HFFc6 (cell line): ENCODE measurements at regions not wholly inside any gene's neighbourhood (a gene's known extent, or its start where the extent isn't known, plus 50 kb on each side); places are given as distances from the start of the nearest gene placed in this dataset.

Experiments
- DNase-seq: peaks from one replicate; pipeline ENCODE4 v3.0.0-alpha.2; 2018
- H3K27ac Mint-ChIP-seq: 2 replicates; pipeline ENCODE4 v1.8.0; 2020; ENCODE audit warnings: mild to moderate bottlenecking, mixed read lengths
- H3K27me3 Mint-ChIP-seq: 2 replicates; pipeline ENCODE4 v1.8.0; 2021; ENCODE audit warnings: mild to moderate bottlenecking, moderate library complexity, mixed read lengths; ENCODE audit not compliant: insufficient read depth
- H3K36me3 Mint-ChIP-seq: 2 replicates; pipeline ENCODE4 v1.8.0; 2021; ENCODE audit warnings: low read depth, mixed read lengths
- H3K4me1 Mint-ChIP-seq: 2 replicates; pipeline ENCODE4 v1.8.0; 2020; ENCODE audit warnings: low read depth, mixed read lengths
- H3K4me3 Mint-ChIP-seq: 2 replicates; pipeline ENCODE4 v1.8.0; 2020; ENCODE audit warnings: mild to moderate bottlenecking, moderate library complexity, mixed read lengths
- H3K9me3 Mint-ChIP-seq: 2 replicates; pipeline ENCODE4 v1.8.0; 2020; ENCODE audit warnings: mild to moderate bottlenecking, mixed read lengths
- TF ChIP-seq, protein P1 (sequence below): fragments of 200-600 bp; sonication (generic); IDR thresholded peaks from 2 replicates; pipeline ENCODE4 v1.5.0; 2021; ENCODE audit warnings: antibody characterized with exemption, mild to moderate bottlenecking

DNA sequence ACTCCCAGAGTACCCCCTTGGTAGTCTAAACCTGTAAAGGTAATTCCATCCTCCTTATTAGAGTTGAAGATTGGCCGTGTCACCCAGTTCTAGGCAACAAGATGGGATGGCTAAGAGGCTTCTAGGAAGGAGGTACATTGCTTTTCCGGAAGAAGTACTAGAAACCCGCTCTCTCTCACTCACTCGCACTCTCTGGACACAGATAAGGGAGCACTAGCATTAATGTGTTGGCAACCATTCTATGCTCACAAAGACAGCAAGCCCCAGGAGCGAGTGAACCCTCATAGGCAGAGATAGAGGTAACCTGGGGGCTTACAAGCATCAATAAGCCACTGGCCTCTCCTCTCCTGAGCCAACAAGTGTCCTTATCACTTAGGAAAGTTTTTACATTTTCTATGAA is 503.2 kb upstream of the JARID2 start:
- Mint-ChIP-seq H3K27ac (peak overlapping the region; percentile 99), H3K4me1 (peaks cover 54% of the 10 kb centered on the region), H3K27me3 (no peaks in the 10 kb centered on the region), H3K36me3 (peaks cover 33% of the 10 kb centered on the region), H3K4me3 (peak overlapping the region; percentile 74), H3K9me3 (no peaks in the 10 kb centered on the region; the same call in 1 of the 2 replicates)
- DNase-seq = no peak
- TF ChIP-seq, protein P1, sequence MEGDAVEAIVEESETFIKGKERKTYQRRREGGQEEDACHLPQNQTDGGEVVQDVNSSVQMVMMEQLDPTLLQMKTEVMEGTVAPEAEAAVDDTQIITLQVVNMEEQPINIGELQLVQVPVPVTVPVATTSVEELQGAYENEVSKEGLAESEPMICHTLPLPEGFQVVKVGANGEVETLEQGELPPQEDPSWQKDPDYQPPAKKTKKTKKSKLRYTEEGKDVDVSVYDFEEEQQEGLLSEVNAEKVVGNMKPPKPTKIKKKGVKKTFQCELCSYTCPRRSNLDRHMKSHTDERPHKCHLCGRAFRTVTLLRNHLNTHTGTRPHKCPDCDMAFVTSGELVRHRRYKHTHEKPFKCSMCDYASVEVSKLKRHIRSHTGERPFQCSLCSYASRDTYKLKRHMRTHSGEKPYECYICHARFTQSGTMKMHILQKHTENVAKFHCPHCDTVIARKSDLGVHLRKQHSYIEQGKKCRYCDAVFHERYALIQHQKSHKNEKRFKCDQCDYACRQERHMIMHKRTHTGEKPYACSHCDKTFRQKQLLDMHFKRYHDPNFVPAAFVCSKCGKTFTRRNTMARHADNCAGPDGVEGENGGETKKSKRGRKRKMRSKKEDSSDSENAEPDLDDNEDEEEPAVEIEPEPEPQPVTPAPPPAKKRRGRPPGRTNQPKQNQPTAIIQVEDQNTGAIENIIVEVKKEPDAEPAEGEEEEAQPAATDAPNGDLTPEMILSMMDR = no peak

DNA sequence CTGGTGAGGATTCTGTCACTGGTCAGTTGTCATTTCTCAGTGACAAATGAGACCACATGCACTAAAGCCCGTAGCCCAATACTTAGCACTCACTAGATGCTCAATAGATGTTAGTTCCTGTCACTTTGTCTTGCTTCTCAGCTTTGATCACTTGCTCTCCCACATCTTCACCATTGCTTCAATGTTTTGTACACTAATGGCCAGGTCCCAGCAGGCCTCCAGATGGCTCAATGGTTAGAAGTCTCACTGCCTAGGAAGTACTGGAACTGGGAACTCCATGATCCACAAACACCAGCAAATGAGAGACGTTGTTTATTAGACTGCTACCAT is 502.8 kb upstream of the JARID2 start:
- H3K27ac Mint-ChIP-seq = peak overlapping the region; percentile 99

DNA sequence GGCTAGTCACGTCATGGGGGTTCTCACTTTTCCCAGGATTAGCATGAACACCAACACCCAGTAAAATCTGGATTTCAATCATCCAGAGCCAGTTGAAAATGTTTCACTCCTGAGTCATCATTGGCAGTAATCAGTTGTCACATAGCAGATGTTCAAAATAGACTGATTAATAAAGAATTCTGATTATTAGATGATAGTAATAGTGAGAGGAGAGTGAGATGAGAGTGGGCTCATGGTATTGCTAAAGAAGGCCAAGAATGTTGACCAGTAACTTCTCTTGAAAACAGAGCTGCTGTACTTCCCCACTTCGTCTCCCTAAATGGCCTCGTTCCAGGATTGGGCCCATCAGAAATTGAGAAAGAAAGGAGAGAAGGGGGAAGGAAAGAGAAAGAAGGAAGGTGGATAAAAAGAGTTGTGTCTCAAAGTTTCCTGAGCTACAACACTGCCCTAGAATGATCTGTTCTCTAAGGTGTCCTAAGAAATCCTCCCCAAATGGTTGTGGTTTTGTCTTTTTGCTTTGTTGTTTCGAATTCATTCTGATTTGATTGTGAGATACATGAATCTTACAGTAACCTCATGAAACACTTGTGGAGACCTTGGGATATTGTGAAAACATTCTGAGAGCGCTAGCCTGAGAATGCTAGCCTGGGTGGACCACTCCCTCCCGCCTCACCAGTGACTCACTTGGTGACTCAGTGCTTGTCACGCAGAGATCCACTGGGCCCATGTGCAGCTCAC is 502.2 kb upstream of the JARID2 start:
- no peaks in the 10 kb centered on the region for H3K27me3 Mint-ChIP-seq
- H3K9me3 Mint-ChIP-seq = no peaks in the 10 kb centered on the region; the same call in 1 of the 2 replicates
- TF ChIP-seq, protein P1 = no peak
- peaks cover 62% of the 10 kb centered on the region for H3K4me1 Mint-ChIP-seq
- H3K4me3 Mint-ChIP-seq = peak overlapping the region; percentile 74
- H3K36me3 Mint-ChIP-seq = peaks cover 33% of the 10 kb centered on the region
- H3K27ac Mint-ChIP-seq = peak overlapping the region; percentile 99
- DNase-seq = peak; percentile 98

More for the DNA sequence above, 502.8 kb upstream of the JARID2 start:
- DNase-seq = no peak
- Mint-ChIP-seq H3K9me3 (no peaks in the 10 kb centered on the region; the same call in 1 of the 2 replicates), H3K4me1 (peaks cover 58% of the 10 kb centered on the region), H3K36me3 (peaks cover 33% of the 10 kb centered on the region), H3K4me3 (peak overlapping the region; percentile 74), H3K27me3 (no peaks in the 10 kb centered on the region)
- TF ChIP-seq, protein P1 = no peak

DNA sequence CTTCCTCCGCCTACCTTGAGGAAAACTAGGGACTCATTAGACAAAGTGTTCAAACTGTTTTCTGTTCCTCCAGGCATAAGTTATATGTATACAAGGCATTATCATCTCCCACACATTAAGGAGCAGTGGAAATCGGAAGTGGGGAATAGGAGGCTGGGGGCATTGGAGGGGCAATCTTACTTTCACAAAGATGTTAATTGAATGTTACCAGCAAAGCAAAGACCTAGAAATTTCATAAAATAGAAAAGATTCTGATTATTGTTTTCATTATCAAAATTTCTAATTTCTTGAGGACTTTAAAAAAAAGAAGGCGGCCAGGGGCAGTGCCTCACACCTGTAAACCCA is 501.7 kb upstream of the JARID2 start:
- no peak for DNase-seq
- Mint-ChIP-seq H3K4me3 (peak overlapping the region; percentile 74), H3K4me1 (peaks cover 64% of the 10 kb centered on the region), H3K27ac (peak overlapping the region; percentile 99), H3K36me3 (peaks cover 28% of the 10 kb centered on the region), H3K9me3 (no peaks in the 10 kb centered on the region; the same call in 1 of the 2 replicates), H3K27me3 (no peaks in the 10 kb centered on the region)
- TF ChIP-seq, protein P1 = no peak

DNA sequence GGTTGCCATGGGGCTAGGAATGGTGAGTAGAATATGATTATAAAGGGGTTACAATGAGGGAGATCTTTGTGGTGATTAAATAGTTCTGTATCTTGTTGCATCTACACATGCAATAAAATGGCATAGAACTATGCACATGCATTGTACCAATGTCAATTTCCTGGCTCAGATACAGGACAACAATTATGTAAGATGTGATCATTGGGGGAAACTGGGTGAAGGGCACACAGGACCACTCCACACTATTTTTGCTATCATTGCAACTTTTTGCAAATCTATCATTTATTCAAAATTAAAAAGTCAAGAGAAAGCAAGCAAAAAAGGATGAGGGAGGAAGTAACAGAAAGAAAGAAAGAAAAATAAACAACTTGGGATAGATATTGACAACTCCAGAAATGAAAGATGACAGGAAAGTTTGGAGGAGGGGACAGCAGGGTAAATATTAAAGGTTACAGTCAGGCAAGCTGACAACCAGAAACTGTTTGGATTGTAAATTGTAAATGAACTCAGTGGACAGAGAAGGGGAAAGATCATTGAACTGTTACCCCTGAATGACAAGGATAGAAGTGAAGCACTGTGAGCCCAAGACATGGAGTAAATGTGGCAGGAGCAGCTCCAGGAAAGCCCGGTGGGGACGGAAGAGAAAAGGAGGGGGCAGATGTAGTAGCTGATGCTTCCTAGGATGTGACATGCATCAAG is 499.6 kb upstream of the JARID2 start:
- TF ChIP-seq, protein P1 = no peak
- DNase-seq = no peak
- H3K4me3 Mint-ChIP-seq = no peak overlapping the region
- peaks cover 12% of the 10 kb centered on the region for H3K36me3 Mint-ChIP-seq
- peaks cover 58% of the 10 kb centered on the region for H3K4me1 Mint-ChIP-seq
- H3K27me3 Mint-ChIP-seq = no peaks in the 10 kb centered on the region
- peak overlapping the region; percentile 1; the same call in 1 of the 2 replicates for H3K27ac Mint-ChIP-seq
- no peaks in the 10 kb centered on the region for H3K9me3 Mint-ChIP-seq
